Activated T-cell treated with anti-CD3 and anti-CD28 coated beads, Interleukin-2, amount 50 U/mL, for 4 hours (primary cell): ENCODE measurements at regions not wholly inside any gene's neighbourhood (a gene's known extent, or its start where the extent isn't known, plus 50 kb on each side); places are given as distances from the start of the nearest gene placed in this dataset.

Experiments
- ATAC-seq, 2 donors: fragments of 200-7000 bp; cut with Tn5 transposase; one replicate each; pipeline ENCODE4 v1.10.0; 2021
- DNase-seq: peaks from one replicate; pipeline ENCODE4 v3.0.0-alpha.2; 2020
- H3K27me3 Mint-ChIP-seq: one replicate; pipeline ENCODE4 v1.8.0; 2021; ENCODE audit warnings: low read depth, mixed read lengths
- H3K36me3 Mint-ChIP-seq: one replicate; pipeline ENCODE4 v1.8.0; 2022; ENCODE audit warnings: mixed read lengths; ENCODE audit not compliant: insufficient read depth
- H3K4me1 Mint-ChIP-seq: one replicate; pipeline ENCODE4 v1.8.0; 2021; ENCODE audit warnings: low read depth, mixed read lengths
- H3K4me3 Mint-ChIP-seq: one replicate; pipeline ENCODE4 v1.8.0; 2021; ENCODE audit warnings: mild to moderate bottlenecking, moderate library complexity, mixed read lengths
- H3K9me3 Mint-ChIP-seq: one replicate; pipeline ENCODE4 v1.8.0; 2021; ENCODE audit warnings: mixed read lengths

- ATAC-seq = no peak
- Mint-ChIP-seq H3K4me3 (no peak overlapping the region), H3K4me1 (no peaks in the 10 kb centered on the region), H3K36me3 (no peaks in the 10 kb centered on the region), H3K27me3 (no peaks in the 10 kb centered on the region), H3K9me3 (peaks cover 21% of the 10 kb centered on the region)
- DNase-seq = no peak
Measured at GRCh38 chr14:26941521-26941920, 343.7 kb upstream of the NOVA1 start.

GRCh38 chr14:26947265-26947664 lies 349.4 kb upstream of the NOVA1 start:
- H3K4me3 Mint-ChIP-seq = no peak overlapping the region
- H3K9me3 Mint-ChIP-seq = peaks cover 24% of the 10 kb centered on the region
- no peak for DNase-seq
- no peaks in the 10 kb centered on the region for H3K36me3 Mint-ChIP-seq
- no peaks in the 10 kb centered on the region for H3K4me1 Mint-ChIP-seq
- no peak for ATAC-seq
- H3K27me3 Mint-ChIP-seq = no peaks in the 10 kb centered on the region

- Mint-ChIP-seq H3K36me3 (no peaks in the 10 kb centered on the region), H3K9me3 (peaks cover 37% of the 10 kb centered on the region)
- ATAC-seq = no peak
Measured at GRCh38 chr14:26959437-26959836, 361.6 kb upstream of the NOVA1 start.

GRCh38 chr14:26959972-26960660 lies 362.3 kb upstream of the NOVA1 start:
- H3K4me1 Mint-ChIP-seq = no peaks in the 10 kb centered on the region
- DNase-seq (no peak), ATAC-seq (no peak)
- H3K9me3 Mint-ChIP-seq = peaks cover 37% of the 10 kb centered on the region
- no peaks in the 10 kb centered on the region for H3K36me3 Mint-ChIP-seq
- no peaks in the 10 kb centered on the region for H3K27me3 Mint-ChIP-seq
- no peak overlapping the region for H3K4me3 Mint-ChIP-seq

More at GRCh38 chr14:26959437-26959836, 361.6 kb upstream of the NOVA1 start:
- no peaks in the 10 kb centered on the region for H3K27me3 Mint-ChIP-seq
- DNase-seq = no peak
- no peak overlapping the region for H3K4me3 Mint-ChIP-seq
- H3K4me1 Mint-ChIP-seq = no peaks in the 10 kb centered on the region

- Mint-ChIP-seq H3K4me3 (no peak overlapping the region), H3K4me1 (no peaks in the 10 kb centered on the region), H3K9me3 (peaks cover 25% of the 10 kb centered on the region), H3K36me3 (no peaks in the 10 kb centered on the region), H3K27me3 (no peaks in the 10 kb centered on the region)
- ATAC-seq (no peak), DNase-seq (no peak)
Measured at GRCh38 chr14:26963711-26964110, 365.9 kb upstream of the NOVA1 start.

- peaks cover 16% of the 10 kb centered on the region for H3K9me3 Mint-ChIP-seq
Measured at GRCh38 chr14:26965490-26965889, 367.7 kb upstream of the NOVA1 start.

GRCh38 chr14:26966908-26967307 lies 369.1 kb upstream of the NOVA1 start:
- DNase-seq (no peak), ATAC-seq (no peak)
- peaks cover 13% of the 10 kb centered on the region for H3K9me3 Mint-ChIP-seq
- H3K36me3 Mint-ChIP-seq = no peaks in the 10 kb centered on the region
- H3K4me3 Mint-ChIP-seq = no peak overlapping the region
- H3K27me3 Mint-ChIP-seq = no peaks in the 10 kb centered on the region
- no peaks in the 10 kb centered on the region for H3K4me1 Mint-ChIP-seq

More at GRCh38 chr14:26965490-26965889, 367.7 kb upstream of the NOVA1 start:
- ATAC-seq = no peak
- no peak overlapping the region for H3K4me3 Mint-ChIP-seq
- H3K4me1 Mint-ChIP-seq = no peaks in the 10 kb centered on the region
- no peaks in the 10 kb centered on the region for H3K36me3 Mint-ChIP-seq
- no peaks in the 10 kb centered on the region for H3K27me3 Mint-ChIP-seq
- DNase-seq = no peak

GRCh38 chr14:26974965-26975364 lies 377.1 kb upstream of the NOVA1 start:
- ATAC-seq (no peak), DNase-seq (no peak)
- Mint-ChIP-seq H3K9me3 (peaks cover 11% of the 10 kb centered on the region), H3K4me3 (no peak overlapping the region), H3K27me3 (no peaks in the 10 kb centered on the region), H3K36me3 (no peaks in the 10 kb centered on the region), H3K4me1 (no peaks in the 10 kb centered on the region)

GRCh38 chr14:26982071-26982470 lies 384.2 kb upstream of the NOVA1 start:
- H3K36me3 Mint-ChIP-seq = no peaks in the 10 kb centered on the region
- H3K4me1 Mint-ChIP-seq = no peaks in the 10 kb centered on the region
- DNase-seq = no peak
- H3K9me3 Mint-ChIP-seq = peaks cover 18% of the 10 kb centered on the region
- no peaks in the 10 kb centered on the region for H3K27me3 Mint-ChIP-seq
- H3K4me3 Mint-ChIP-seq = no peak overlapping the region
- no peak for ATAC-seq

- H3K9me3 Mint-ChIP-seq = peaks cover 28% of the 10 kb centered on the region
- H3K36me3 Mint-ChIP-seq = no peaks in the 10 kb centered on the region
- no peaks in the 10 kb centered on the region for H3K27me3 Mint-ChIP-seq
- H3K4me1 Mint-ChIP-seq = no peaks in the 10 kb centered on the region
- ATAC-seq (no peak), DNase-seq (no peak)
- no peak overlapping the region for H3K4me3 Mint-ChIP-seq
Measured at GRCh38 chr14:26984311-26985177, 386.7 kb upstream of the NOVA1 start.

GRCh38 chr14:26987744-26988363 lies 390.0 kb upstream of the NOVA1 start:
- H3K4me3 Mint-ChIP-seq = no peak overlapping the region
- DNase-seq (no peak), ATAC-seq (no peak)
- H3K27me3 Mint-ChIP-seq = no peaks in the 10 kb centered on the region
- H3K9me3 Mint-ChIP-seq = peaks cover 35% of the 10 kb centered on the region
- H3K4me1 Mint-ChIP-seq = no peaks in the 10 kb centered on the region
- no peaks in the 10 kb centered on the region for H3K36me3 Mint-ChIP-seq

- DNase-seq (no peak), ATAC-seq (no peak)
- Mint-ChIP-seq H3K9me3 (peaks cover 24% of the 10 kb centered on the region), H3K4me3 (no peak overlapping the region), H3K4me1 (no peaks in the 10 kb centered on the region), H3K27me3 (no peaks in the 10 kb centered on the region), H3K36me3 (no peaks in the 10 kb centered on the region)
Measured at GRCh38 chr14:26990946-26991345, 393.1 kb upstream of the NOVA1 start.

- H3K4me1 Mint-ChIP-seq = no peaks in the 10 kb centered on the region
- peaks cover 24% of the 10 kb centered on the region for H3K9me3 Mint-ChIP-seq
- ATAC-seq (no peak), DNase-seq (no peak)
- H3K36me3 Mint-ChIP-seq = no peaks in the 10 kb centered on the region
- H3K4me3 Mint-ChIP-seq = no peak overlapping the region
- no peaks in the 10 kb centered on the region for H3K27me3 Mint-ChIP-seq
Measured at GRCh38 chr14:26992403-26993115, 394.7 kb upstream of the NOVA1 start.

GRCh38 chr14:26993556-26993955 lies 395.7 kb upstream of the NOVA1 start:
- H3K9me3 Mint-ChIP-seq = peaks cover 27% of the 10 kb centered on the region
- no peaks in the 10 kb centered on the region for H3K4me1 Mint-ChIP-seq
- H3K4me3 Mint-ChIP-seq = no peak overlapping the region
- no peaks in the 10 kb centered on the region for H3K27me3 Mint-ChIP-seq
- no peaks in the 10 kb centered on the region for H3K36me3 Mint-ChIP-seq
- no peak for DNase-seq
- no peak for ATAC-seq
